ENCODE measurements at regions not wholly inside any gene's neighbourhood (a gene's known extent, or its start where the extent isn't known, plus 50 kb on each side); places are given as distances from the start of the nearest gene placed in this dataset.
"Not testable (repeated sequence)": the region's sequence is repeated elsewhere in the genome, so short reads cannot be mapped to it uniquely, and the experiment has no call there.

GRCh38 chr20:50362177-50362576 is 148.0 kb upstream of the PTPN1 start:
- not testable (repeated sequence) for TF ChIP-seq POLR2A (IDR thresholded peaks at IDR 0.05)
- TF ChIP-seq, protein P1, sequence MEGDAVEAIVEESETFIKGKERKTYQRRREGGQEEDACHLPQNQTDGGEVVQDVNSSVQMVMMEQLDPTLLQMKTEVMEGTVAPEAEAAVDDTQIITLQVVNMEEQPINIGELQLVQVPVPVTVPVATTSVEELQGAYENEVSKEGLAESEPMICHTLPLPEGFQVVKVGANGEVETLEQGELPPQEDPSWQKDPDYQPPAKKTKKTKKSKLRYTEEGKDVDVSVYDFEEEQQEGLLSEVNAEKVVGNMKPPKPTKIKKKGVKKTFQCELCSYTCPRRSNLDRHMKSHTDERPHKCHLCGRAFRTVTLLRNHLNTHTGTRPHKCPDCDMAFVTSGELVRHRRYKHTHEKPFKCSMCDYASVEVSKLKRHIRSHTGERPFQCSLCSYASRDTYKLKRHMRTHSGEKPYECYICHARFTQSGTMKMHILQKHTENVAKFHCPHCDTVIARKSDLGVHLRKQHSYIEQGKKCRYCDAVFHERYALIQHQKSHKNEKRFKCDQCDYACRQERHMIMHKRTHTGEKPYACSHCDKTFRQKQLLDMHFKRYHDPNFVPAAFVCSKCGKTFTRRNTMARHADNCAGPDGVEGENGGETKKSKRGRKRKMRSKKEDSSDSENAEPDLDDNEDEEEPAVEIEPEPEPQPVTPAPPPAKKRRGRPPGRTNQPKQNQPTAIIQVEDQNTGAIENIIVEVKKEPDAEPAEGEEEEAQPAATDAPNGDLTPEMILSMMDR (IDR thresholded peaks at IDR 0.05 in 4 of 5, conservative IDR thresholded peaks at IDR 0.05 in 1 of 5): not testable (repeated sequence)

All from gastrocnemius medialis (tissue), 4 donors.